ENCODE measurements at regions not wholly inside any gene's neighbourhood (a gene's known extent, or its start where the extent isn't known, plus 50 kb on each side); places are given as distances from the start of the nearest gene placed in this dataset.

DNA sequence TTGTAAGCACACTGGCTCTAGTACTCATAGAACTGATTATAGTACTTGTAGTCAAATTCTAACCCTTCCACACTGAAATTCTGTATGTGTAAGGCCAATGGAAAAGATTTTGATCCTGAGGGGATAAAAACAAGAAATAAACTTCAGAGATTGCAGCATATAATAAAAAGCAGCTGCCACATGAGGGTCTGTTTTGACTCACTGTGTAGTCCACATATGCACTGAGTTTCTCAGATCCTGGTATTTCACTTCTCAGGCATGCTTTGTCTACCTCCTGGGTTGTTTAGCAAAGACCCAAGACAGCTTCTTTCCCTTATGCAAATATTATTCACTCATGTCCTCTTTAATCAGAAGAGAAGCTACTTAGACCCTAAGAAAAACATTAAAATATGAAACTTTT is 71.1 kb upstream of the SLC5A12 start:
- TF ChIP-seq POLR2A (IDR thresholded peaks at IDR 0.05; ENCODE audit: borderline replicate concordance, extremely low read depth, insufficient read depth, insufficient read length): no peak
- no peak for TF ChIP-seq ZNF274 (IDR thresholded peaks at IDR 0.05; ENCODE audit: low read depth, low read length)
- TF ChIP-seq CEBPB (IDR thresholded peaks at IDR 0.05; ENCODE audit: low read depth): no peak
- TF ChIP-seq CTCF (IDR thresholded peaks at IDR 0.05 in 2 of 3, conservative IDR thresholded peaks at IDR 0.05 in 1 of 3; ENCODE audit: borderline replicate concordance in 1 of 3, insufficient read depth in 1 of 3, low read depth in 2 of 3, low read length in 2 of 3): no peak

Data from HCT116 (cell line).